Brain microvascular endothelial cell (primary cell): ENCODE measurements at regions not wholly inside any gene's neighbourhood (a gene's known extent, or its start where the extent isn't known, plus 50 kb on each side); places are given as distances from the start of the nearest gene placed in this dataset.

ENCODE experiments used
- DNase-seq: peaks from one replicate; pipeline ENCODE4 v3.0.0-alpha.2; 2020
- H3K27ac ChIP-seq: fragments of 250-450 bp; sonication (Bioruptor Pico); 2 replicates; pipeline ENCODE4 v1.5.1; 2020; ENCODE audit warnings: mild to moderate bottlenecking, moderate library complexity
- H3K27me3 ChIP-seq: fragments of 250-450 bp; sonication (Bioruptor Pico); replicated peaks from 2 replicates; pipeline ENCODE4 v1.5.1; 2020; ENCODE audit warnings: mild to moderate bottlenecking
- H3K36me3 ChIP-seq: fragments of 250-450 bp; sonication (Bioruptor Pico); replicated peaks from 2 replicates; pipeline ENCODE4 v1.5.1; 2020; ENCODE audit warnings: mild to moderate bottlenecking
- H3K4me3 ChIP-seq: 2 replicates; pipeline ENCODE4 v1.5.1; 2011; ENCODE audit warnings: low read depth, mild to moderate bottlenecking, control low read depth, low read length, moderate library complexity
- in situ Hi-C: cut with HindIII; loops from 2 replicates; pipeline ENCODE4 v1.10.0; 2017; ENCODE audit warnings: low sequenced_read_pairs, low pct_ligation_motif_present
- TF ChIP-seq, protein P1 (sequence below): IDR thresholded peaks from 2 replicates; pipeline ENCODE4 v1.5.1; 2011; ENCODE audit warnings: low read depth, mild to moderate bottlenecking, moderate library complexity, low read length, control low read depth, inconsistent platforms; ENCODE audit errors: missing control alignments

DNA sequence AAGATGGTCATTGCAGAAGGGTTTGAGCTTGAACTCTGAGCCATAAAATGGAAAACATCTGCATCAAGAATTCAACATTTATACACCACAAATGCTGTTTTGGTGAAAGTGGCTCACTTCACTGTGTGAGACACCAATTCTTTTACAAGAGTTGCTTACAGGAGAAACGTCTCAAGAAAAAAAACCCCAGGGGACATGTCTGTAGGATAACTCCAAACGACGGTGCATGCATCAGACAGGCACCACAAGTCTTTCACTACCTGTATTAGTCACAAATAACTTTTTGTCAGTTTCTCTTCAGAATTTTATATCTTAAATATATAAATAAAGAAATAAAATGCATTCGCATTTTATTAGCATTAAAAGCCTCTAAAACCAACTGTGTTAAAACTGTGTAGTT, 164.3 kb downstream of the EFHB start:
- in situ Hi-C loops = no loop called here

DNA sequence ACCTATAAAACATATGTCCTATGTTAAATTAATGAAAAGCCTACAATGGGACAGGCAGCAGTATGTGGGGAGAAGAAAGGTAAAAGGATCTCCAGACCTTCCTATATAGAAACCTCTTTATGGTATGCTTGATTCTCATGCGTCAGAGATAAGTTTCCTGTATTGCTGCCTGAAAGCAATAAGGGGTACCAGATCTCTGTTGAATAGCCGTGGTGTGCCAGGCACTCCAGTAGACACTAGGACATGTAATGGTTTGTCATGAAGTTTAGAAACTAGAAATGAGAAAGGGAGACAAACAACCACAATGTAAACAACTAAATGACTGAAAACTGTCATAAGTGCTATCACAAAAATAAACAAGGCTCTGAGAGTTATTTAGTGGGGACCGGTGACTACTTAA, 168.1 kb downstream of the EFHB start:
- H3K36me3 ChIP-seq = no peaks in the 10 kb centered on the region
- DNase-seq = no peak
- no peaks in the 10 kb centered on the region for H3K27me3 ChIP-seq
- in situ Hi-C loops = no loop called here
- H3K27ac ChIP-seq = no peak overlapping the region
- no peak overlapping the region for H3K4me3 ChIP-seq
- TF ChIP-seq, protein P1, sequence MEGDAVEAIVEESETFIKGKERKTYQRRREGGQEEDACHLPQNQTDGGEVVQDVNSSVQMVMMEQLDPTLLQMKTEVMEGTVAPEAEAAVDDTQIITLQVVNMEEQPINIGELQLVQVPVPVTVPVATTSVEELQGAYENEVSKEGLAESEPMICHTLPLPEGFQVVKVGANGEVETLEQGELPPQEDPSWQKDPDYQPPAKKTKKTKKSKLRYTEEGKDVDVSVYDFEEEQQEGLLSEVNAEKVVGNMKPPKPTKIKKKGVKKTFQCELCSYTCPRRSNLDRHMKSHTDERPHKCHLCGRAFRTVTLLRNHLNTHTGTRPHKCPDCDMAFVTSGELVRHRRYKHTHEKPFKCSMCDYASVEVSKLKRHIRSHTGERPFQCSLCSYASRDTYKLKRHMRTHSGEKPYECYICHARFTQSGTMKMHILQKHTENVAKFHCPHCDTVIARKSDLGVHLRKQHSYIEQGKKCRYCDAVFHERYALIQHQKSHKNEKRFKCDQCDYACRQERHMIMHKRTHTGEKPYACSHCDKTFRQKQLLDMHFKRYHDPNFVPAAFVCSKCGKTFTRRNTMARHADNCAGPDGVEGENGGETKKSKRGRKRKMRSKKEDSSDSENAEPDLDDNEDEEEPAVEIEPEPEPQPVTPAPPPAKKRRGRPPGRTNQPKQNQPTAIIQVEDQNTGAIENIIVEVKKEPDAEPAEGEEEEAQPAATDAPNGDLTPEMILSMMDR = no peak

More for the DNA sequence above, 164.3 kb downstream of the EFHB start:
- TF ChIP-seq, protein P1 = no peak
- Histone ChIP-seq H3K27me3 (no peaks in the 10 kb centered on the region), H3K4me3 (no peak overlapping the region), H3K36me3 (no peaks in the 10 kb centered on the region), H3K27ac (no peak overlapping the region)
- no peak for DNase-seq

DNA sequence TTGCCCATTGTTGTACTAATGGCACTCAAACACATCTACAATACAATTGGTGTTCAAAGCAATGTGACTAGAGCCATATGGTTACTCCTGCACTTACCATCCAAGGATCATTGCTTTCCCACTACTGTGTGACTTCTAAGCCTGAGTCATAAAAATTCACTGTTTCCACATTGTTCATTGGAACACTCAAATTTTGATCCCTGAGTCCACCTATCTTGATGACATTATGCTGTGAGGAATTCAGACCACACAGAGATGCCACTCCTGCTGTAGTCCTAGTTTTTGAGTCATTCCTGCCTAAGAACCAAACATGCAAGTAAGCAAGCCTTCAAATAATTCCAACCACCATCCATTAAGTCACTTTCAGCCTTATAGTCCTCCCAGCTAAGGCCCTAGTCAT, 176.2 kb downstream of the EFHB start:
- DNase-seq = no peak
- Histone ChIP-seq H3K27ac (no peak overlapping the region), H3K27me3 (no peaks in the 10 kb centered on the region), H3K4me3 (no peak overlapping the region), H3K36me3 (no peaks in the 10 kb centered on the region)
- TF ChIP-seq, protein P1 = no peak
- in situ Hi-C loops = no loop called here

DNA sequence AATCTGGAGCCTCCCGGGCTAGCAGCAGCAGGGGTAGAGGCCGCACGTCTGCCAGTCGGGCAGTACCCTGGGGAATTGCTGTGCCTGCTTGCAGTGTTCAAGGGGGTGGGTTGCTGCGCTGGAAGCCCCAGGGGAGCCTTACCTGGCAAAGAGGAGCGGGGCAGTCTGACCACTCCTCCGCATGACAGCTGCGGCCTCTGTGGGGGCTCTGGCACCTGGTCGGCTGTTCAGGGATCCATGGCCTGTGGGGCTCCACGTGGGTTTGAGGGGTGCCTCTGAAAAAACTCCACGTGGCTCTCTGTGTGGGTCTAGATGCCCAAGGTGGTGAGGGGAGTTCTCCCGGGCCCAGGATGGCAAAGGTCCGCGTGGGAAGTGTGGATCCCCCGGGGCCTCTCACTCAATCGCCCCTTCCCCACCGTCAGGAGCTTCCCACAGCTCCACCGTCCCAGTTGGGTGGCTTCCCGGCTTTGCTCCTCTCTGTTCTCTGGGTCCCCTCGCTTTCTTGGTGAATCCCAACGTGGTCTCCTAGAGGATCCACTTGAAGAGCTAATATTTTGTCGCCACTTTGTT, 184.5 kb downstream of the EFHB start:
- Histone ChIP-seq H3K27me3 (no peaks in the 10 kb centered on the region), H3K27ac (no peak overlapping the region), H3K4me3 (no peak overlapping the region), H3K36me3 (no peaks in the 10 kb centered on the region)
- in situ Hi-C loops = no loop called here
- TF ChIP-seq, protein P1 = no peak
- DNase-seq = no peak

DNA sequence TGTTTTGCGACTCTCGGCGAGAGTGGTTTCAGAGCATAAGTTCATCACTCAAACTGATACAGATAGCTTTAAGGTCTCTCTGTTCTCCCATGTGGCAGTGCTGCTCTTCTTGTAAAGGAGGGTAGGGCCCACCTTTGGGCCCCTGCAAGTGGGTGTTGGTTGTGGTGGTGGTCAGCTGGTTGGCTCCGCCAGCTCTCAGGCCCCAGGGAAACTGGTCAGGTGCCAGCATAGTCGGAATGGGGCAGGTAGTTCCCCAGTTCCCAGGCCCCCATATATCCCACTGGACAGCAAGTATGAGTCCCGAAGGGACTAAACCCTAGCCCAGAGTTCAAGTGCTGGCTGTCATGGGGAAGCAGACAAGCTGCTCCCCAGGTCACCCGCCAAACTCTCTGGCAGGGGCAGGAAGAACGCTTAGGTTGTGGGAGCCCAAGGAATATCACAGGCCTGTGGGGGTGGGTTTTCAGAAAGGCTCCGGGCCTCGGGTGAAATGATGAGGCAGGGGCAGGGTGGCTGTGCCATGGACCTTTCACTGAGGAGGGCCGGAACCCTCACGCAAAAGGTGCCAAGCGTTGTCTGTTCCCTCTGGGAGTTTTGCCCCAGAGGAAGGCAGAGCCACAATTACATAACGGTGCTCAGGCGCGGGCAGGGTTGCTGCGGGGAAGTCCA, 185.1 kb downstream of the EFHB start:
- Histone ChIP-seq H3K36me3 (no peaks in the 10 kb centered on the region), H3K27me3 (no peaks in the 10 kb centered on the region), H3K27ac (no peak overlapping the region), H3K4me3 (no peak overlapping the region)
- in situ Hi-C loops = no loop called here
- TF ChIP-seq, protein P1 = no peak
- DNase-seq = no peak

DNA sequence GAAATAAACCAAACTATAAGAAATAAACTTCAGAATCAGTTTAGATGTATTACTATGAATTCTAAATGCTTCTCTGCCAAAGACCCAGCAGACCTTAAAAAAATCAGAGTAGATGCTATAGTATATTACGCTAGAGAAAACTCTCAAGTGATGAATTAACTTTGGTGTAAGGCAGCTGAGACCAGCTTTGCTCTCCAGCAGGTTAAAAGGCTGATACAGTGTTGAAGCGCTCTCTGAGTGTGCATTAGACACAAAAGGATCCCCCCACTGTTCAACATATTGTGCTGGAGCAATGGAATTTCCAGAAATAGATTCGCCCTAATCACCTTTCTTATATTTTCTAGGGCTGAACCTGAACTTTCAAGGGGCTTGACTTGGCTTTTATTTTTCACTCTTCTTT, 190.0 kb downstream of the EFHB start:
- no peak for DNase-seq
- in situ Hi-C loops = no loop called here
- H3K27me3 ChIP-seq = no peaks in the 10 kb centered on the region
- TF ChIP-seq, protein P1 = no peak
- no peaks in the 10 kb centered on the region for H3K36me3 ChIP-seq
- H3K4me3 ChIP-seq = no peak overlapping the region
- no peak overlapping the region for H3K27ac ChIP-seq
